ENCODE measurements at regions not wholly inside any gene's neighbourhood (a gene's known extent, or its start where the extent isn't known, plus 50 kb on each side); places are given as distances from the start of the nearest gene placed in this dataset.

- Histone ChIP-seq H3K27me3 (replicated peaks; ENCODE audit: control insufficient read depth, insufficient read depth, low read length) (no peaks in the 10 kb centered on the region), H3K4me3 (replicated peaks; ENCODE audit: low read depth, low read length) (no peak overlapping the region), H3K36me3 (ENCODE audit: control insufficient read depth, insufficient read depth, low read length) (no peaks in the 10 kb centered on the region)
- DNase-seq (ENCODE audit: extremely low read depth, insufficient read length): no peak
- no peak for TF ChIP-seq CTCF (IDR thresholded peaks at IDR 0.05; ENCODE audit: insufficient read depth, low read length, poor library complexity, severe bottlenecking)
Measured at GRCh38 chr10:29104661-29105399, 184.0 kb upstream of the LYZL1 start.

- Histone ChIP-seq H3K4me3 (replicated peaks; ENCODE audit: low read depth, low read length) (no peak overlapping the region), H3K36me3 (ENCODE audit: control insufficient read depth, insufficient read depth, low read length) (no peaks in the 10 kb centered on the region), H3K27me3 (replicated peaks; ENCODE audit: control insufficient read depth, insufficient read depth, low read length) (no peaks in the 10 kb centered on the region)
- TF ChIP-seq CTCF (IDR thresholded peaks at IDR 0.05; ENCODE audit: insufficient read depth, low read length, poor library complexity, severe bottlenecking): no peak
- no peak for DNase-seq (ENCODE audit: extremely low read depth, insufficient read length)
Measured at GRCh38 chr10:29105516-29106215, 183.2 kb upstream of the LYZL1 start.

GRCh38 chr10:29106287-29106686 is 182.6 kb upstream of the LYZL1 start:
- no peaks in the 10 kb centered on the region for H3K36me3 ChIP-seq (ENCODE audit: control insufficient read depth, insufficient read depth, low read length)
- H3K27me3 ChIP-seq (replicated peaks; ENCODE audit: control insufficient read depth, insufficient read depth, low read length): no peaks in the 10 kb centered on the region
- no peak overlapping the region for H3K4me3 ChIP-seq (replicated peaks; ENCODE audit: low read depth, low read length)
- no peak for DNase-seq (ENCODE audit: extremely low read depth, insufficient read length)
- TF ChIP-seq CTCF (IDR thresholded peaks at IDR 0.05; ENCODE audit: insufficient read depth, low read length, poor library complexity, severe bottlenecking): no peak

GRCh38 chr10:29107866-29108498 is 180.9 kb upstream of the LYZL1 start:
- no peak for TF ChIP-seq CTCF (IDR thresholded peaks at IDR 0.05; ENCODE audit: insufficient read depth, low read length, poor library complexity, severe bottlenecking)
- Histone ChIP-seq H3K27me3 (replicated peaks; ENCODE audit: control insufficient read depth, insufficient read depth, low read length) (no peaks in the 10 kb centered on the region), H3K4me3 (replicated peaks; ENCODE audit: low read depth, low read length) (no peak overlapping the region), H3K36me3 (ENCODE audit: control insufficient read depth, insufficient read depth, low read length) (no peaks in the 10 kb centered on the region)
- DNase-seq (ENCODE audit: extremely low read depth, insufficient read length): no peak

GRCh38 chr10:29109707-29110571 is 178.9 kb upstream of the LYZL1 start:
- Histone ChIP-seq H3K4me3 (replicated peaks; ENCODE audit: low read depth, low read length) (no peak overlapping the region), H3K27me3 (replicated peaks; ENCODE audit: control insufficient read depth, insufficient read depth, low read length) (no peaks in the 10 kb centered on the region), H3K36me3 (ENCODE audit: control insufficient read depth, insufficient read depth, low read length) (no peaks in the 10 kb centered on the region)
- TF ChIP-seq CTCF (IDR thresholded peaks at IDR 0.05; ENCODE audit: insufficient read depth, low read length, poor library complexity, severe bottlenecking): no peak
- no peak for DNase-seq (ENCODE audit: extremely low read depth, insufficient read length)

All from GM06990 (cell line).